B cell (primary cell): ENCODE measurements at regions not wholly inside any gene's neighbourhood (a gene's known extent, or its start where the extent isn't known, plus 50 kb on each side); places are given as distances from the start of the nearest gene placed in this dataset.

Source experiments
- ATAC-seq: fragments of 200-7000 bp; cut with Tn5 transposase; one replicate; pipeline ENCODE4 v1.10.0; 2021; ENCODE audit warnings: low read depth, mild to moderate bottlenecking, moderate number of reproducible peaks, moderate library complexity
- CTCF ChIA-PET: fragments of 350-600 bp; sonication (Branson Sonifier 250); formaldehyde crosslinking; loops from one replicate; lab custom pipeline; 2021; ENCODE audit warnings: antibody characterized with exemption, inconsistent platforms; lab: Charles Lee
- POLR2A ChIA-PET: fragments of 350-600 bp; sonication (Branson Sonifier 250); formaldehyde crosslinking; loops from one replicate; lab custom pipeline; 2021; ENCODE audit warnings: antibody characterized with exemption; lab: Charles Lee
- DNase-seq: peaks from one replicate; pipeline ENCODE4 v3.0.0; 2013
- H2AFZ ChIP-seq: 2 replicates; pipeline ENCODE4 v1.6.1; 2012; ENCODE audit warnings: mild to moderate bottlenecking, low read depth, low read length; ENCODE audit not compliant: insufficient read depth, poor library complexity, severe bottlenecking
- H3K27ac ChIP-seq, 2 donors: 1 replicate in 1 of 2; 2 replicates in 1 of 2; pipeline ENCODE4 v1.5.1; 2012 to 2013; ENCODE audit warnings: low read length in 2 of 2, mild to moderate bottlenecking in 2 of 2, moderate library complexity in 1 of 2
- H3K27me3 ChIP-seq, 4 experiments: fragments of 200-600 bp in 1 of 4; sonication (generic) in 1 of 4; replicated peaks in 1 of 4; 1 replicate in 2 of 4; 2 replicates in 2 of 4; pipeline versions ENCODE4 v1.6.1 to v1.7.0; 2013 to 2016; ENCODE audit warnings: low read length in 3 of 4, mild to moderate bottlenecking in 2 of 4, mixed read lengths in 1 of 4, moderate library complexity in 1 of 4; ENCODE audit not compliant: insufficient read depth in 4 of 4, control insufficient read depth in 3 of 4; ENCODE audit errors: control extremely low read depth in 1 of 4
- H3K36me3 ChIP-seq, 2 experiments: replicated peaks in 1 of 2; 1 replicate in 1 of 2; 2 replicates in 1 of 2; pipeline versions ENCODE4 v1.6.1 to v1.7.1; 2013; ENCODE audit warnings: low read length in 1 of 2; ENCODE audit not compliant: insufficient read depth in 2 of 2, control insufficient read depth in 1 of 2; ENCODE audit errors: control extremely low read depth in 1 of 2, extremely low read depth in 1 of 2
- H3K4me1 ChIP-seq, 2 donors: fragments of 200-600 bp in 1 of 2; sonication (generic) in 1 of 2; 1 replicate in 1 of 2; 2 replicates in 1 of 2; pipeline versions ENCODE4 v1.5.1 to v1.6.1; 2013 to 2017; ENCODE audit warnings: low read length in 2 of 2; ENCODE audit not compliant: control insufficient read depth in 2 of 2, insufficient read depth in 2 of 2
- H3K4me2 ChIP-seq: replicated peaks from 2 replicates; pipeline ENCODE3; 2012; ENCODE audit warnings: mild to moderate bottlenecking, low read depth, low read length; ENCODE audit not compliant: poor library complexity, severe bottlenecking
- H3K4me3 ChIP-seq, 5 experiments: fragments of 200-600 bp in 1 of 5; sonication (generic) in 1 of 5; 1 replicate in 3 of 5; 2 replicates in 2 of 5; pipeline versions ENCODE4 v1.5.1 to v1.7.0; 2011 to 2016; ENCODE audit warnings: low read length in 4 of 5, mild to moderate bottlenecking in 4 of 5, low read depth in 2 of 5, control low read depth in 1 of 5, moderate library complexity in 1 of 5; ENCODE audit not compliant: insufficient read depth in 1 of 5; ENCODE audit errors: control extremely low read depth in 1 of 5, extremely low read depth in 1 of 5
- H3K79me2 ChIP-seq: fragments of 200-600 bp; sonication (generic); one replicate; pipeline ENCODE4 v1.6.0; 2016; ENCODE audit warnings: low read length; ENCODE audit not compliant: control insufficient read depth, insufficient read depth
- H3K9ac ChIP-seq: fragments of 200-600 bp; sonication (generic); 2 replicates; pipeline ENCODE4 v1.6.1; 2017; ENCODE audit warnings: mild to moderate bottlenecking, low read length, moderate library complexity
- H3K9me3 ChIP-seq, 3 donors: one replicate each; pipeline versions ENCODE4 v1.6.1 to v1.7.1; 2013; ENCODE audit warnings: low read length in 2 of 3; ENCODE audit not compliant: control insufficient read depth in 2 of 3, insufficient read depth in 1 of 3; ENCODE audit errors: control extremely low read depth in 1 of 3
- H4K20me1 ChIP-seq: 2 replicates; pipeline ENCODE4 v1.6.0; 2012; ENCODE audit warnings: mild to moderate bottlenecking, low read length; ENCODE audit not compliant: insufficient read depth, control insufficient read depth, poor library complexity, severe bottlenecking
- H3K27ac Mint-ChIP-seq: one replicate; pipeline ENCODE4 v1.8.0; 2021; ENCODE audit warnings: mixed read lengths
- H3K27me3 Mint-ChIP-seq: one replicate; pipeline ENCODE4 v1.8.0; 2021; ENCODE audit warnings: mixed read lengths
- H3K4me1 Mint-ChIP-seq: one replicate; pipeline ENCODE4 v1.8.0; 2021; ENCODE audit warnings: mixed read lengths
- H3K4me3 Mint-ChIP-seq: one replicate; pipeline ENCODE4 v1.8.0; 2021; ENCODE audit warnings: mixed read lengths
- H3K9me3 Mint-ChIP-seq: one replicate; pipeline ENCODE4 v1.8.0; 2022; ENCODE audit warnings: mixed read lengths; ENCODE audit not compliant: insufficient read depth
- CTCF ChIP-seq: fragments of 200-600 bp; IDR thresholded peaks from one replicate; pipeline ENCODE4 v1.8.0; 2022; ENCODE audit warnings: antibody characterized with exemption, mild to moderate bottlenecking
- EZH2 ChIP-seq: IDR thresholded peaks from 2 replicates; pipeline ENCODE4 v1.6.1; 2012; ENCODE audit warnings: borderline replicate concordance, low read depth, mild to moderate bottlenecking, moderate library complexity, low read length; ENCODE audit not compliant: insufficient read depth, poor library complexity, severe bottlenecking
- WGBS: methylation state at CpG from one replicate; pipeline ENCODE4 v1.1.5; 2013; ENCODE audit warnings: missing lambda C conversion rate; ENCODE audit not compliant: insufficient coverage; 5-methylcytosine and 5-hydroxymethylcytosine counted together
- intact Hi-C: fragments of 100-400 bp; cut with micrococcal nuclease; formaldehyde crosslinking; loops from one replicate; pipeline ENCODE4 v1.10.0; 2022

GRCh38 chr1:223009406-223009805 is 133.6 kb downstream of the TLR5 start:
- WGBS: 80% methylated on average over 2 of the region's 3 CpGs
- H3K27ac ChIP-seq: no peak overlapping the region
- intact Hi-C loops: no loop called here
- H3K27me3 ChIP-seq: no peaks in the 10 kb centered on the region
- H2AFZ ChIP-seq: no peak overlapping the region
- no peak overlapping the region for H3K4me3 Mint-ChIP-seq
- H3K27ac Mint-ChIP-seq: no peak overlapping the region
- ChIA-PET POLR2A (no interaction called here), CTCF (no interaction called here)
- DNase-seq (no peak), ATAC-seq (no peak)
- H4K20me1 ChIP-seq: no peaks in the 10 kb centered on the region
- H3K4me1 Mint-ChIP-seq: no peaks in the 10 kb centered on the region
- H3K4me2 ChIP-seq: no peak overlapping the region
- peaks cover 14% of the 10 kb centered on the region for H3K27me3 Mint-ChIP-seq
- no peak overlapping the region for H3K9ac ChIP-seq
- TF ChIP-seq EZH2: no peak
- TF ChIP-seq CTCF: no peak
- no peak overlapping the region for H3K4me3 ChIP-seq
- no peaks in the 10 kb centered on the region for H3K36me3 ChIP-seq
- no peaks in the 10 kb centered on the region for H3K79me2 ChIP-seq
- H3K4me1 ChIP-seq: no peaks in the 10 kb centered on the region
- no peaks in the 10 kb centered on the region for H3K9me3 ChIP-seq
- H3K9me3 Mint-ChIP-seq: no peaks in the 10 kb centered on the region

- H3K4me1 Mint-ChIP-seq: no peaks in the 10 kb centered on the region
- H3K4me3 Mint-ChIP-seq: no peak overlapping the region
- Histone ChIP-seq H3K79me2 (no peaks in the 10 kb centered on the region), H3K36me3 (no peaks in the 10 kb centered on the region), H2AFZ (no peak overlapping the region), H3K4me3 (no peak overlapping the region), H3K27ac (no peak overlapping the region), H3K4me1 (no peaks in the 10 kb centered on the region), H3K9me3 (no peaks in the 10 kb centered on the region), H3K27me3 (no peaks in the 10 kb centered on the region), H3K4me2 (no peak overlapping the region), H3K9ac (no peak overlapping the region), H4K20me1 (no peaks in the 10 kb centered on the region)
- peaks cover 17% of the 10 kb centered on the region for H3K27me3 Mint-ChIP-seq
- H3K27ac Mint-ChIP-seq: no peak overlapping the region
- intact Hi-C loops: no loop called here
- no peak for DNase-seq
- POLR2A ChIA-PET: no interaction called here
- 100% methylated on average over 3 of the region's 8 CpGs for WGBS
- no peak for ATAC-seq
- CTCF ChIA-PET: no interaction called here
- H3K9me3 Mint-ChIP-seq: no peaks in the 10 kb centered on the region
- TF ChIP-seq CTCF (no peak), EZH2 (no peak)
Observed at GRCh38 chr1:223010582-223011504, 132.2 kb downstream of the TLR5 start.
